IMR-90 (cell line): ENCODE measurements at regions not wholly inside any gene's neighbourhood (a gene's known extent, or its start where the extent isn't known, plus 50 kb on each side); places are given as distances from the start of the nearest gene placed in this dataset.

Experiments used
- ATAC-seq: fragments of 200-7000 bp; cut with Tn5 transposase; 2 replicates; pipeline ENCODE4 v1.9.1; 2020; ENCODE audit warnings: low read depth, mild to moderate bottlenecking, moderate library complexity
- BruUV-seq: library from RNA; stranded (reverse); fragments of 400-500 nt; replicated peaks from 2 replicates; lab custom pipeline; 2021; lab: Mats Ljungman, UMichigan
- CTCF ChIA-PET: fragments of 300-600 bp; formaldehyde crosslinking; extraction: SDS; loops from one replicate; lab custom pipeline; 2021; ENCODE audit warnings: antibody characterized with exemption; lab: Yijun Ruan, JAX
- POLR2A ChIA-PET: fragments of 300-600 bp; sonication (Branson Sonifier 250); formaldehyde crosslinking; loops from one replicate; lab custom pipeline; 2022; ENCODE audit warnings: antibody characterized with exemption; ENCODE audit not compliant: unreplicated experiment; lab: Charles Lee
- DNase-seq: peaks from one replicate; pipeline ENCODE4 v3.0.0; 2013
- H2AFZ ChIP-seq: replicated peaks from 2 replicates; pipeline ENCODE3; 2013; ENCODE audit warnings: low read length, mild to moderate bottlenecking; ENCODE audit not compliant: poor library complexity
- H2AK5ac ChIP-seq: 2 replicates; pipeline ENCODE4 v1.6.1; 2013; ENCODE audit warnings: low read depth, low read length, inconsistent platforms
- H2AK9ac ChIP-seq: replicated peaks from 2 replicates; pipeline ENCODE3; 2013; ENCODE audit warnings: mild to moderate bottlenecking, low read depth, low read length, moderate library complexity; ENCODE audit not compliant: poor library complexity
- H2BK120ac ChIP-seq: 2 replicates; pipeline ENCODE4 v1.6.1; 2013; ENCODE audit warnings: low read depth, low read length, inconsistent platforms
- H2BK15ac ChIP-seq: 3 replicates; pipeline ENCODE4 v1.6.1; 2013; ENCODE audit warnings: low read depth, low read length, inconsistent platforms
- H2BK20ac ChIP-seq: 2 replicates; pipeline ENCODE4 v1.6.1; 2013; ENCODE audit warnings: low read depth, mild to moderate bottlenecking, inconsistent platforms, low read length, moderate library complexity
- H2BK5ac ChIP-seq: 2 replicates; pipeline ENCODE4 v1.6.1; 2013; ENCODE audit warnings: mild to moderate bottlenecking, low read depth, low read length, inconsistent platforms; ENCODE audit not compliant: poor library complexity, severe bottlenecking
- H3K14ac ChIP-seq: replicated peaks from 2 replicates; pipeline ENCODE4 v1.6.1; 2013; ENCODE audit warnings: low read depth, low read length, inconsistent platforms
- H3K18ac ChIP-seq: 2 replicates; pipeline ENCODE4 v1.6.1; 2013; ENCODE audit warnings: low read depth, low read length, control low read depth
- H3K23ac ChIP-seq: 2 replicates; pipeline ENCODE4 v1.6.1; 2013; ENCODE audit warnings: low read depth, low read length, inconsistent platforms
- H3K27ac ChIP-seq: 2 replicates; pipeline ENCODE4 v1.5.1; 2013; ENCODE audit warnings: mild to moderate bottlenecking, control low read depth, low read length; ENCODE audit not compliant: insufficient read depth
- H3K27me3 ChIP-seq: 2 replicates; pipeline ENCODE4 v1.6.1; 2013; ENCODE audit warnings: low read length; ENCODE audit not compliant: control insufficient read depth, insufficient read depth
- H3K36me3 ChIP-seq: 2 replicates; pipeline ENCODE4 v1.6.1; 2013; ENCODE audit warnings: low read length, mixed read lengths; ENCODE audit not compliant: control insufficient read depth, insufficient read depth
- H3K4ac ChIP-seq: 2 replicates; pipeline ENCODE4 v1.6.1; 2013; ENCODE audit warnings: low read depth, low read length, inconsistent platforms
- H3K4me1 ChIP-seq: 2 replicates; pipeline ENCODE4 v1.6.1; 2013; ENCODE audit warnings: low read length, mixed read lengths; ENCODE audit not compliant: control insufficient read depth, insufficient read depth
- H3K4me2 ChIP-seq: 2 replicates; pipeline ENCODE4 v1.6.1; 2013; ENCODE audit warnings: low read depth, mild to moderate bottlenecking, control low read depth, low read length, moderate library complexity
- H3K4me3 ChIP-seq: 2 replicates; pipeline ENCODE4 v1.5.1; 2013; ENCODE audit warnings: low read depth, mild to moderate bottlenecking, control low read depth, low read length, moderate library complexity; ENCODE audit not compliant: insufficient read depth
- H3K56ac ChIP-seq: 2 replicates; pipeline ENCODE4 v1.6.1; 2013; ENCODE audit warnings: low read length, inconsistent platforms; ENCODE audit not compliant: insufficient read depth; ENCODE audit errors: extremely low read depth
- H3K79me1 ChIP-seq, 2 experiments: 2 replicates each; pipeline ENCODE4 v1.6.1; 2013; ENCODE audit warnings: low read length in 2 of 2, inconsistent platforms in 1 of 2, low read depth in 1 of 2
- H3K9ac ChIP-seq: 2 replicates; pipeline ENCODE4 v1.6.1; 2013; ENCODE audit warnings: low read depth, low read length, control low read depth
- H3K9me1 ChIP-seq: 2 replicates; pipeline ENCODE4 v1.6.1; 2013; ENCODE audit warnings: low read length, inconsistent platforms; ENCODE audit not compliant: insufficient read depth
- H3K9me3 ChIP-seq: 2 replicates; pipeline ENCODE4 v1.6.1; 2013; ENCODE audit warnings: low read length; ENCODE audit not compliant: control insufficient read depth, insufficient read depth
- H4K20me1 ChIP-seq: 2 replicates; pipeline ENCODE4 v1.6.1; 2013; ENCODE audit warnings: low read length, inconsistent platforms; ENCODE audit not compliant: insufficient read depth
- H4K5ac ChIP-seq: 2 replicates; pipeline ENCODE4 v1.6.1; 2013; ENCODE audit warnings: mild to moderate bottlenecking, low read depth, low read length, control low read depth
- H4K8ac ChIP-seq, 2 experiments: 2 replicates each; pipeline ENCODE4 v1.6.1; 2013; ENCODE audit warnings: low read depth in 2 of 2, low read length in 2 of 2, control low read depth in 1 of 2, inconsistent platforms in 1 of 2
- H4K91ac ChIP-seq: 2 replicates; pipeline ENCODE4 v1.6.1; 2013; ENCODE audit warnings: low read depth, low read length, inconsistent platforms; ENCODE audit not compliant: insufficient read depth
- CHD1 ChIP-seq: IDR thresholded peaks from 2 replicates; pipeline ENCODE4 v1.6.1; 2012; ENCODE audit warnings: low read depth, low read length, improper control_type of control experiment
- FOS ChIP-seq: fragments of 150-350 bp; IDR thresholded peaks from 2 replicates; pipeline ENCODE4 v1.6.1; 2016; ENCODE audit warnings: low read depth, low read length
- MAZ ChIP-seq: IDR thresholded peaks from 2 replicates; pipeline ENCODE4 v1.6.1; 2012; ENCODE audit warnings: low read depth, mild to moderate bottlenecking, low read length, improper control_type of control experiment, moderate library complexity, borderline replicate concordance
- MXI1 ChIP-seq: IDR thresholded peaks from 2 replicates; pipeline ENCODE4 v1.6.1; 2012; ENCODE audit warnings: low read depth, mild to moderate bottlenecking, low read length, moderate library complexity, borderline replicate concordance
- NFE2L2 ChIP-seq: fragments of 150-350 bp; IDR thresholded peaks from 2 replicates; pipeline ENCODE4 v1.6.1; 2016; ENCODE audit warnings: low read depth, mild to moderate bottlenecking, low read length
- RCOR1 ChIP-seq: IDR thresholded peaks from 2 replicates; pipeline ENCODE4 v1.6.1; 2012; ENCODE audit warnings: mild to moderate bottlenecking, low read length, improper control_type of control experiment; ENCODE audit not compliant: insufficient replicate concordance
- SMC3 ChIP-seq: fragments of 150-350 bp; IDR thresholded peaks from 2 replicates; pipeline ENCODE4 v1.6.1; 2016; ENCODE audit warnings: low read depth, mild to moderate bottlenecking, antibody characterized with exemption, low read length, moderate library complexity
- WGBS, 2 experiments: methylation state at CpG; one replicate each; pipeline versions ENCODE4 v1.1.5 to v1.1.7; 2013; ENCODE audit warnings: missing lambda C conversion rate in 2 of 2; ENCODE audit not compliant: insufficient read length in 1 of 2; ENCODE audit errors: extremely low coverage in 2 of 2; 5-methylcytosine and 5-hydroxymethylcytosine counted together
- dilution Hi-C: fragments of 300-500 bp; cut with HindIII; formaldehyde crosslinking; loops from one replicate; pipeline ENCODE4 v1.14.3; 2018; ENCODE audit warnings: low sequenced_read_pairs; ENCODE audit not compliant: unreplicated experiment
- in situ Hi-C: fragments of 300-500 bp; cut with MboI; formaldehyde crosslinking; loops from 3 replicates; pipeline ENCODE4 v1.14.3; 2019; ENCODE audit warnings: low sequenced_read_pairs, inconsistent platforms, mixed read lengths
- intact Hi-C: fragments of 100-400 bp; cut with micrococcal nuclease; formaldehyde crosslinking; loops from 2 replicates; pipeline ENCODE4 v1.10.0; 2022
- TF ChIP-seq, protein P1 (sequence below): fragments of 150-350 bp; IDR thresholded peaks from 2 replicates; pipeline ENCODE4 v1.6.1; 2016; ENCODE audit warnings: low read depth, mild to moderate bottlenecking, low read length, moderate library complexity, borderline replicate concordance
- TF ChIP-seq, protein P2 (sequence below): fragments of 150-350 bp; IDR thresholded peaks from 2 replicates; pipeline ENCODE4 v1.6.1; 2017; ENCODE audit warnings: mild to moderate bottlenecking, antibody characterized with exemption, low read length, low read depth

DNA sequence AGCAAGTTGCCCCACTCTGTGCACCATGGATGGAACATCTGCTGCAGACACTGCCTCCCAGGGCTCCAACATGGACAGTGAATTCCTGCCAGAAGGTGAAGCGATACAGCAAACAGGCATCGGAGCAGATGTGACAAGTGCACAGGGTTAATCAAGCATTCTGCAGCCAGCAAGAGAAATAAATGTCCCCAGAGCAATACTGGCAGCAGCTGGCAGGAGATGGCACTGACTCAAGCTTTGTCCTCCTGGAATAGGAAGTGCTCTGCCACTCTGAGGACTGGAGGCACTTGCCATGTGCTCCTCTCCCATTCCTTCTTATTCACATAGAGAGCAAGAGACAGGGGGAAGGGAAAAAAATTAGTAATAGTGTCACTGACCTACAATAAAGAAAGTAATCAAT is 402.7 kb upstream of the DAB1 start:
- no peak overlapping the region for H3K23ac ChIP-seq
- dilution Hi-C loops, result no loop called here
- H3K14ac ChIP-seq, result no peak overlapping the region
- ChIA-PET POLR2A (no interaction called here), CTCF (interaction anchor here (1.2 kb wide), 1 partner anchor 116 kb away, joined by 3 read pairs; no protein-coding TSS in a partner anchor)
- no peak overlapping the region for H4K5ac ChIP-seq
- H3K36me3 ChIP-seq, result no peaks in the 10 kb centered on the region
- no peak overlapping the region for H3K4me3 ChIP-seq
- ATAC-seq (no peak), DNase-seq (no peak)
- no peak overlapping the region for H2BK120ac ChIP-seq
- no peak overlapping the region for H3K9ac ChIP-seq
- H4K20me1 ChIP-seq, result no peaks in the 10 kb centered on the region
- no peaks in the 10 kb centered on the region for H3K4me1 ChIP-seq
- no peak overlapping the region for H2AK5ac ChIP-seq
- no peak overlapping the region for H3K18ac ChIP-seq
- no peak overlapping the region for H3K56ac ChIP-seq
- intact Hi-C loops, result no loop called here
- no peaks in the 10 kb centered on the region for H3K79me1 ChIP-seq
- H3K9me3 ChIP-seq, result no peaks in the 10 kb centered on the region
- H2BK20ac ChIP-seq, result no peak overlapping the region
- no peak overlapping the region for H3K4me2 ChIP-seq
- no peak overlapping the region for H3K4ac ChIP-seq
- no peak overlapping the region for H4K91ac ChIP-seq
- no peak overlapping the region for H3K27ac ChIP-seq
- no peak overlapping the region for H2BK5ac ChIP-seq
- 60% methylated on average over 1 of the region's 2 CpGs; no CpG with 5 or more reads in 1 of the 2 experiments for WGBS, 2 experiments
- peak overlapping the region; percentile 41 for H2AFZ ChIP-seq
- no TSS peak for BruUV-seq
- no peaks in the 10 kb centered on the region for H3K9me1 ChIP-seq
- no peak overlapping the region for H2AK9ac ChIP-seq
- H2BK15ac ChIP-seq, result no peak overlapping the region
- no peak for TF ChIP-seq SMC3
- TF ChIP-seq RCOR1, result no peak
- TF ChIP-seq, protein P1, sequence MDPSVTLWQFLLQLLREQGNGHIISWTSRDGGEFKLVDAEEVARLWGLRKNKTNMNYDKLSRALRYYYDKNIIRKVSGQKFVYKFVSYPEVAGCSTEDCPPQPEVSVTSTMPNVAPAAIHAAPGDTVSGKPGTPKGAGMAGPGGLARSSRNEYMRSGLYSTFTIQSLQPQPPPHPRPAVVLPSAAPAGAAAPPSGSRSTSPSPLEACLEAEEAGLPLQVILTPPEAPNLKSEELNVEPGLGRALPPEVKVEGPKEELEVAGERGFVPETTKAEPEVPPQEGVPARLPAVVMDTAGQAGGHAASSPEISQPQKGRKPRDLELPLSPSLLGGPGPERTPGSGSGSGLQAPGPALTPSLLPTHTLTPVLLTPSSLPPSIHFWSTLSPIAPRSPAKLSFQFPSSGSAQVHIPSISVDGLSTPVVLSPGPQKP, result no peak
- no peak for TF ChIP-seq CHD1
- no peak for TF ChIP-seq MAZ
- no peak for TF ChIP-seq NFE2L2
- TF ChIP-seq FOS, result no peak
- TF ChIP-seq, protein P2, sequence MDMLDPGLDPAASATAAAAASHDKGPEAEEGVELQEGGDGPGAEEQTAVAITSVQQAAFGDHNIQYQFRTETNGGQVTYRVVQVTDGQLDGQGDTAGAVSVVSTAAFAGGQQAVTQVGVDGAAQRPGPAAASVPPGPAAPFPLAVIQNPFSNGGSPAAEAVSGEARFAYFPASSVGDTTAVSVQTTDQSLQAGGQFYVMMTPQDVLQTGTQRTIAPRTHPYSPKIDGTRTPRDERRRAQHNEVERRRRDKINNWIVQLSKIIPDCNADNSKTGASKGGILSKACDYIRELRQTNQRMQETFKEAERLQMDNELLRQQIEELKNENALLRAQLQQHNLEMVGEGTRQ, result no peak
- TF ChIP-seq MXI1, result no peak
- no peak overlapping the region for H4K8ac ChIP-seq
- no peaks in the 10 kb centered on the region for H3K27me3 ChIP-seq
- in situ Hi-C loops, result no loop called here
